Left kidney (tissue), 1 donor: ENCODE measurements at regions not wholly inside any gene's neighbourhood (a gene's known extent, or its start where the extent isn't known, plus 50 kb on each side); places are given as distances from the start of the nearest gene placed in this dataset.
"Not testable (repeated sequence)": the region's sequence is repeated elsewhere in the genome, so short reads cannot be mapped to it uniquely, and the experiment has no call there.

Experiments
- DNase-seq: peaks from one replicate; pipeline ENCODE4 v3.0.0-alpha.2; 2013

DNA sequence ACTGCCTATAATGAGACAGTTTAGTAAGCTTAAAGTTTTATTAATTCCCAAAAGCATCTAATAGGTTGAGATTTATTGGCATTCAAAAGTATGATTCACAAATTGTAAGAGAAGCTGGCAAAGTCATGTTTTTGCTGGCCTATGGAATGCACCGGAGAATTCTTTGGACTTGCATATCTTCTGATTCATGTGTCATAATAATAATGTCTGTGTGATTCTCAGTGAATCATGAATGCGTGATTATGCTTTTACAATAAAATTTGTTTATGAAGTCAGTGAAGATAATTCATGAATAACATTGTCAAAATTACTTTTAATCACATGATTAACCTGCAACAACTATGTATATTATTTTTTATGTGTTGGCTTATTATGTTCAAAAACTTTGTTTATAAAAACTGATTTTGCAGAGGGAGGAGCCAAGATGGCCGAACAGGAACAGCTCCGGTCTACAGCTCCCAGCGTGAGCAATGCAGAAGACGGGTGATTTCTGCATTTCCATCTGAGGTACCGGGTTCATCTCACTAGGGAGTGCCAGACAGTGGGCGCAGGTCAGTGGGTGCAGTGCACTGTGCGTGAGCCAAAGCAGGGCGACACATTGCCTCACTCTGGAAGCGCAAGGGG, 389.2 kb downstream of the SRGAP2C start:
- DNase-seq = not testable (repeated sequence)

DNA sequence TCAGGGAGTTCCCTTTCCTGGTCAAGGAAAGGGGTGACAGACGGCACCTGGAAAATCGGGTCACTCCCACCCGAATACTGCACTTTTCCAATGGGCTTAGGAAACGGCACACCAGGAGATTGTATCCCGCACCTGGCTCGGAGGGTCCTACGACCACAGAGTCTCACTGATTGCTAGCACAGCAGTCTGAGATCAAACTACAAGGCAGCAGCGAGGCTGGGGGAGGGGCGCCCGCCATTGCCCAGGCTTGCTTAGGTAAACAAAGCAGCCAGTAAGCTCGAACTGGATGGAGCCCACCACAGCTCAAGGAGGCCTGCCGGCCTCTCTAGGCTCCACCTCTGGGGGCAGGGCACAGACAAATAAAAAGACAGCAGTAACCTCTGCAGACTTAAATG, 389.7 kb downstream of the SRGAP2C start:
- not testable (repeated sequence) for DNase-seq

DNA sequence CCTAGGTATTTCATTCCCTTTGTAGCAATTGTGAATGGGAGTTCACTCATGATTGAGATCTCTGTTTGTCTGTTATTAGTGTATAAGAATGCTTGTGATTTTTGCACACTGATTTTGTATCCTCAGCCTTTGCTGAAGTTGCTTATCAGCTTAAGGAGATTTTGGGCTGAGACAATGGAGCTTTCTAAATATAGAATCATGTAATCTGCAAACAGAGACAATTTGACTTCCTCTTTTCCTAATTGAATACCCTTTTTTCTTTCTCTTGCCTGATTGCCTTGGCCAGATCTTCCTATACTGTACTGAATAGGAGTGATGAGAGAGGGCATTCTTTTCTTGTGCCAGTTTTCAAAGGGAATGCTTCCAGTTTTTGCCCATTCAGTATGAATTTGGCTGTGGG, 398.1 kb downstream of the SRGAP2C start:
- not testable (repeated sequence) for DNase-seq

DNA sequence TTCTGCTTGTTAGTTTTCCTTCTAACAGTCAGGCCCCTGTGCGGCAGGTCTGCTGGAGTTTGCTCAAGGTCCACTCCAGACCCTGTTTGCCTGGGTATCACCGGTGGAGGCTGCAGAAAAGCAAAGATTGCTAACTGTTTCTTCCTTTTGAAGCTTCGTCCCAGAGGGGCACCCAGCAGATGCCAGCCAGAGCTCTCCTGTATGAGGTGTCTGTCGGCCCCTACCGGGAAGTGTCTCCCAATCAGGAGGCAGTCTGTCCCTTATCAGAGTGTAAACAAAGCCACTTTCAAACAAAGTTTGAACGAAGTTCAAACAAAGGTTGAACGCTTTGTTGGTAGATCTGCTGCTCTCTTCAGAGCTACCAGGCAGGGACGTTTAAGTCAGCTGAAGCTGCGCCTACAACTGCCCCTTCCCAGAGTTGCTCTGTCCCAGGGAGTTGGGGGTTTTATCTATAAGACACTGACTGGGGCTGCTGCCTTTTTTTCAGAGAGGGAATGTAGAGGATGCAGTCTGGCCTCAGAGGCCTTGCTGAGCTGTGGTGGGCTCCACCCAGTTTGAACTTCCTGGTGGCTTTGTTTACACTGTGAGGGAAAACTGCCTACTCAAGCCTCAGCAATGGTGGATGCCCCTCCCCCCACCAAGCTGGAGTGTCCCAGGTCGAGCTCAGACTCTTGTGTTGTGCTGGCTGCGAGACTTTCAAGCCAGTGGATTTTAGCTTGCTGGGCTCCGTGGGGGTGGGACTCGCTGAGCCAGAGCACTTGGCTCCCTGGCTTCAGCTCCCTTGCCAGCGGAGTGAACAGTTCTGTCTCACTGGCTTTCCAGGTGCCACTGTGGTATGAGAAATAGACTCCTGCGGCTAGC, 401.8 kb downstream of the SRGAP2C start:
- no peak for DNase-seq

DNA sequence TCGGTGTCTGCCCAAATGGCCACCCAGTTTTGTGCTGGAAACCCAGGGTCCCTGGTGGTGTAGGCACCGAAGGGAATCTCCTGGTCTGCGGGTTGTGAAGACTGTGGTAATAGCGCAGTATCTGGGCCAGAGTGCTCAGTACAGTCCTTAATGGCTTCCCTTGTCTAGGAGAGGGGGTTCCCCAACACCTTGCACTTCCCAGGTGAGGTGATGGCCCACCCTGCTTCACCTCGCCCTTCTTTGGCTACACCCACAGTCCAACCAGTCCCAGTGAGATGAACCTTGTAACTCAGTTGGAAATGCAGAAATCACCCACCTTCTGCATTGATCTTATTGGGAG, 402.4 kb downstream of the SRGAP2C start:
- no peak for DNase-seq

DNA sequence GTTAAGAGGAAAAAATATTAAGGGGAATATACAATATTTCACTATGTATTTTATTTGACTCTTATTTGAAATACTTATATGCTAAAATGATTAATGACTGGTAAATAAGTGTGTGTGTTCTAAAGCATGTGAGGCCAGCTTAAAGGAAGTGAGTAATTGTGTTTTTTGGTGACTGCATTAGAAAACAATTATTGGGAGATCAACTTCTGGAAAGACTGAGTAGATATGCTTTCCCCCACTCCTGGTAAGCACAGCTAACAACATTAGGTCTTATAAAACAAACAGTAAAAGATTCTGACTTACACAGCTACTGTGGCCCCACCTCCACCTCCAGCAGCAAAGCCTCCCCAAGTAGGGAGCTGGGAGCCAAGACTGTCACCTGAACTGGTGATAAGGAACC, 403.0 kb downstream of the SRGAP2C start:
- DNase-seq = no peak

DNA sequence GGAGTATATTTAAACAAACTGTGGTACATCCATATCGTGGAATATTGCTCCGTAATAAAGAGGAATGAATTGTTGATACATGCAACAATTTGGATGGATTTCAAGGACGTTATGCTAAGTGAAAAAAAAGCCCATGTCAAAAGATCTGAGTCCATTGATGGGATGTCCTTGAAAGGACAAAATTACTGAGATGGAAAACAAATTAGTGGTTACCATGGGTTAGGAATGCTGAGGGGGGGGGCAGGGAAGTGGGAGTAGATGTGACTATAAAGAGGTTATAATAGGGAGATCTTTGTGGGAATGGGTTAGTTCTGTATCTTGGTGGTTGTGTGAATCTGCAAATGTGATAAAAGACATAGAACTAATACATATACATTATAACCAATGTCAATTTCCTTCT, 409.3 kb downstream of the SRGAP2C start:
- DNase-seq = no peak

DNA sequence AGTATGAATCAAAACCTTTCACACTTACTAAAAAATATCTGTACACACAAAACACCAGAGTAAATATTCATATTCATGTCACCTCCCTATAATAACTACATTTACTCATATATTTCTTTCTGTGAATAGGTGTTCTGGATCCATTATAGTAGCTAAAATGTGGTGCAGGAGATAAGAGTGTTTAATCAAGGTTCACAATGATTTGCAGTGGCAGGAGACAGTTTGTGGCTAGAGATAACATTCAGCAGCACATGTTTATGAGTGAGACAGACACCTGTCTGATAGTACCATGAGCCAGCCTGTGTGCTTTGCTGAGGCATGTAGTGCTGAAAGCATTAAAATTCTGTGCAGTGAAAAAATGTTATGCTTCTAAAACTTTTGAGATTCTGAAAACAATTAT, 410.3 kb downstream of the SRGAP2C start:
- no peak for DNase-seq

DNA sequence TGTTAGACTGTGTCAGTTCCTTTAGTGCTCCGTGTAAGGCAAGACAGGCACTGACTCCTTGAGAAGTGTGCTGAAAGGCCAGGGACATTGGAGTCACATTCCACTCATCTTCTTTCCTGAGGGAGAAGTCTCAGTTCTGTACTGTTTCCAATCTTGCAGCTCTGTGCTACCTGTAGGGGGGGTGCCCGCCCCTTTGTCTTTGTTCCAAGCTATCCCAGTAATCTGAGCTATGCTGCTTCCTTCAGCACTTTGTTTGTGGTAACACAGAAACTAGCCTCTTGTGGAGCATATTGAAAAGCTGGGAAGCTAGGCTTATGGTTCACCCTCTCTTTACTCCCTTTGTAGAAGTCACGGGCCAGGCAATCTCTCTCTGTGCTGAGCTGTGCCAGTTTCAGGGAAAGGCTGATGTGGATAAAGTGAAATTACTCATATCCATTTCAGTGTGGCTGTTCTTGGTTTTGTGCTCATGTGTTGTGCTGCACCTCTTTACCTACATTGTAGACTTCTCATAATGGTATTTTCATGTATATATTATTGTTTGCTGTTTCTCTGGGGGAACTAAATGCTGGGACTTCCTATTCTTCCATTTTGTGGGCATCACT, 420.2 kb downstream of the SRGAP2C start:
- not testable (repeated sequence) for DNase-seq

DNA sequence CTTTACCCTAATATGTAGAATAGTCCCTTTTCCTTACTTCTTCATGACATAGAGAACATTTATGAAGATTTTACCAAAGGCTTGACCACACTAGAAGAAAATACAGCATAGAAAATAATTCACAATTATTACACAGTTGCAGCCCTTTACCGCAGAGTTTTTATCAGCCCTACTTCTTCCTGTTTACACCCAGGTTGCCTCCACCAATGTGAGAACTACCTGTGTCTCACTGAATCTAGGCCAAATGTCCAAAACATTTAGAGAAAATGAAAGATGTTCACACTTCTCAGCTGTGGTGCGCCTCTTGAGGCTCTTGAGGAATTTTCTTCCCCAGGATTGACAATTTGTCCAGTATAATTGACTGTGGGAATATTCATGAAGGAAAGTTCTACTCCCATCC, 422.7 kb downstream of the SRGAP2C start:
- DNase-seq = not testable (repeated sequence)
